ENCODE measurements at regions not wholly inside any gene's neighbourhood (a gene's known extent, or its start where the extent isn't known, plus 50 kb on each side); places are given as distances from the start of the nearest gene placed in this dataset.

GRCh38 chr9:38289866-38290245 lies 102.6 kb upstream of the ALDH1B1 start:
- TF ChIP-seq POLR2A (IDR thresholded peaks at IDR 0.05) (no peak), POLR2AphosphoS5 (IDR thresholded peaks at IDR 0.05) (no peak), CTCF (IDR thresholded peaks at IDR 0.05 in 8 of 11, conservative IDR thresholded peaks at IDR 0.05 in 3 of 11) (no peak)
- no peaks in the 10 kb centered on the region for H3K4me1 ChIP-seq
- H3K27ac ChIP-seq = no peak overlapping the region
- H3K9me3 ChIP-seq = no peaks in the 10 kb centered on the region
- WGBS, 5 donors = 84 to 98% (median 89%) methylated on average over 10 to 11 of the region's 11 CpGs
- H3K4me3 ChIP-seq = no peak overlapping the region
- intact Hi-C loops (cut with DNase I; ENCODE audit: low total_unique reads) = no loop called here
- no peaks in the 10 kb centered on the region for H3K36me3 ChIP-seq
- no peaks in the 10 kb centered on the region for H3K27me3 ChIP-seq (replicated peaks in 1 of 7)
- no peak for DNase-seq

- H3K9me3 ChIP-seq = no peaks in the 10 kb centered on the region
- no peaks in the 10 kb centered on the region for H3K27me3 ChIP-seq (replicated peaks in 1 of 7)
- WGBS, 5 donors = 73 to 90% (median 81%) methylated on average over 4 of the region's 4 CpGs
- no peaks in the 10 kb centered on the region for H3K4me1 ChIP-seq
- TF ChIP-seq POLR2AphosphoS5 (IDR thresholded peaks at IDR 0.05) (no peak), CTCF (IDR thresholded peaks at IDR 0.05 in 8 of 11, conservative IDR thresholded peaks at IDR 0.05 in 3 of 11) (no peak), POLR2A (IDR thresholded peaks at IDR 0.05) (no peak)
- H3K36me3 ChIP-seq = no peaks in the 10 kb centered on the region
- DNase-seq = no peak
- H3K4me3 ChIP-seq = no peak overlapping the region
- intact Hi-C loops (cut with DNase I; ENCODE audit: low total_unique reads) = no loop called here
- no peak overlapping the region for H3K27ac ChIP-seq
These were observed 103.2 kb upstream of the ALDH1B1 start for GRCh38 chr9:38289236-38289865.

GRCh38 chr9:38288502-38288901 lies 104.0 kb upstream of the ALDH1B1 start:
- Histone ChIP-seq H3K27me3 (replicated peaks in 1 of 7) (no peaks in the 10 kb centered on the region), H3K27ac (no peak overlapping the region), H3K4me1 (no peaks in the 10 kb centered on the region), H3K36me3 (no peaks in the 10 kb centered on the region), H3K9me3 (no peaks in the 10 kb centered on the region), H3K4me3 (no peak overlapping the region)
- intact Hi-C loops (cut with DNase I; ENCODE audit: low total_unique reads) = no loop called here
- no peak for DNase-seq
- TF ChIP-seq POLR2A (IDR thresholded peaks at IDR 0.05) (no peak), POLR2AphosphoS5 (IDR thresholded peaks at IDR 0.05) (no peak), CTCF (IDR thresholded peaks at IDR 0.05 in 8 of 11, conservative IDR thresholded peaks at IDR 0.05 in 3 of 11) (no peak)
- 82 to 100% (median 86%) methylated on average over 2 of the region's 2 CpGs for WGBS, 5 donors

GRCh38 chr9:38287420-38287985 lies 105.0 kb upstream of the ALDH1B1 start:
- TF ChIP-seq CTCF (IDR thresholded peaks at IDR 0.05 in 8 of 11, conservative IDR thresholded peaks at IDR 0.05 in 3 of 11) (no peak), POLR2AphosphoS5 (IDR thresholded peaks at IDR 0.05) (no peak), POLR2A (IDR thresholded peaks at IDR 0.05) (no peak)
- H3K4me3 ChIP-seq = no peak overlapping the region
- DNase-seq = no peak
- no peaks in the 10 kb centered on the region for H3K4me1 ChIP-seq
- H3K36me3 ChIP-seq = no peaks in the 10 kb centered on the region
- no peaks in the 10 kb centered on the region for H3K9me3 ChIP-seq
- no peaks in the 10 kb centered on the region for H3K27me3 ChIP-seq (replicated peaks in 1 of 7)
- 57 to 85% (median 80%) methylated on average over 2 of the region's 2 CpGs for WGBS, 5 donors
- intact Hi-C loops (cut with DNase I; ENCODE audit: low total_unique reads) = no loop called here
- H3K27ac ChIP-seq = no peak overlapping the region

Measured in spleen (tissue), 11 donors.